ENCODE measurements at regions not wholly inside any gene's neighbourhood (a gene's known extent, or its start where the extent isn't known, plus 50 kb on each side); places are given as distances from the start of the nearest gene placed in this dataset.

GRCh38 chr2:167438206-167438605, 549.9 kb downstream of the XIRP2 start (continued):
- no peak for TF ChIP-seq TAF7 (optimal IDR thresholded peaks at IDR 0.05; ENCODE audit: borderline replicate concordance, low read depth, low read length)
- TF ChIP-seq, protein P1, sequence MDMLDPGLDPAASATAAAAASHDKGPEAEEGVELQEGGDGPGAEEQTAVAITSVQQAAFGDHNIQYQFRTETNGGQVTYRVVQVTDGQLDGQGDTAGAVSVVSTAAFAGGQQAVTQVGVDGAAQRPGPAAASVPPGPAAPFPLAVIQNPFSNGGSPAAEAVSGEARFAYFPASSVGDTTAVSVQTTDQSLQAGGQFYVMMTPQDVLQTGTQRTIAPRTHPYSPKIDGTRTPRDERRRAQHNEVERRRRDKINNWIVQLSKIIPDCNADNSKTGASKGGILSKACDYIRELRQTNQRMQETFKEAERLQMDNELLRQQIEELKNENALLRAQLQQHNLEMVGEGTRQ (IDR thresholded peaks at IDR 0.05; ENCODE audit: low read length) = no peak
- no peak for TF ChIP-seq EZH2 (IDR thresholded peaks at IDR 0.05; ENCODE audit: low read depth, low read length, severe bottlenecking)
- no peak for TF ChIP-seq SP4 (IDR thresholded peaks at IDR 0.05; ENCODE audit: low read length)
- TF ChIP-seq PHF8 (conservative IDR thresholded peaks at IDR 0.05; ENCODE audit: low read depth, low read length) = no peak
- TF ChIP-seq ZNF274 (IDR thresholded peaks at IDR 0.05; ENCODE audit: borderline replicate concordance, extremely low read depth, low read length) = no peak
- no peak for TF ChIP-seq TCF12 (IDR thresholded peaks at IDR 0.05; ENCODE audit: low read depth, low read length)
- TF ChIP-seq GTF2F1 (IDR thresholded peaks at IDR 0.05; ENCODE audit: borderline replicate concordance, low read depth, low read length) = no peak
- TF ChIP-seq CHD7 (IDR thresholded peaks at IDR 0.05; ENCODE audit: insufficient replicate concordance, low read length) = no peak
